ENCODE measurements at regions not wholly inside any gene's neighbourhood (a gene's known extent, or its start where the extent isn't known, plus 50 kb on each side); places are given as distances from the start of the nearest gene placed in this dataset.

GRCh38 chr12:114829833-114830232 lies 145.9 kb upstream of the TBX3 start:
- TF ChIP-seq CTCF (IDR thresholded peaks at IDR 0.05 in 2 of 3, conservative IDR thresholded peaks at IDR 0.05 in 1 of 3; ENCODE audit: insufficient read depth in 2 of 3, low read depth in 1 of 3, low read length in 3 of 3) (no peak), RFX5 (IDR thresholded peaks at IDR 0.05; ENCODE audit: low read depth, low read length) (no peak), EP300 (IDR thresholded peaks at IDR 0.05; ENCODE audit: low read length) (no peak), RBM25 (IDR thresholded peaks at IDR 0.05; ENCODE audit: low read depth, low read length, severe bottlenecking) (no peak), SAFB (IDR thresholded peaks at IDR 0.05; ENCODE audit: borderline replicate concordance, low read depth, low read length) (no peak)

Data from K562 (cell line).